Liver (tissue), 7 donors: ENCODE measurements at regions not wholly inside any gene's neighbourhood (a gene's known extent, or its start where the extent isn't known, plus 50 kb on each side); places are given as distances from the start of the nearest gene placed in this dataset.

Source experiments
- DNase-seq: peaks from one replicate; pipeline ENCODE4 v3.0.0-alpha.2; 2017; ENCODE audit warnings: low spot score
- H3K27ac ChIP-seq, 2 donors: one replicate each; pipeline ENCODE4 v1.7.0; 2013; ENCODE audit warnings: inconsistent platforms in 2 of 2, low read length in 2 of 2, control low read depth in 1 of 2, low read depth in 1 of 2, mild to moderate bottlenecking in 1 of 2
- H3K27me3 ChIP-seq, 4 donors: one replicate each; pipeline versions ENCODE4 v1.6.1 to v1.7.0; 2013; ENCODE audit warnings: low read length in 3 of 4, inconsistent platforms in 1 of 4, mild to moderate bottlenecking in 1 of 4, moderate library complexity in 1 of 4; ENCODE audit not compliant: control insufficient read depth in 4 of 4, insufficient read depth in 4 of 4
- H3K36me3 ChIP-seq, 4 donors: one replicate each; pipeline versions ENCODE4 v1.6.1 to v1.7.0; 2013; ENCODE audit warnings: low read length in 3 of 4, mild to moderate bottlenecking in 3 of 4, low read depth in 1 of 4, moderate library complexity in 1 of 4; ENCODE audit not compliant: control insufficient read depth in 4 of 4, insufficient read depth in 3 of 4
- H3K4me1 ChIP-seq, 4 donors: one replicate each; pipeline versions ENCODE4 v1.6.1 to v1.7.0; 2013; ENCODE audit warnings: low read length in 3 of 4, mild to moderate bottlenecking in 3 of 4, moderate library complexity in 1 of 4; ENCODE audit not compliant: control insufficient read depth in 4 of 4, insufficient read depth in 4 of 4
- H3K4me3 ChIP-seq, 3 donors: one replicate each; pipeline versions ENCODE4 v1.6.1 to v1.7.0; 2013; ENCODE audit warnings: low read length in 3 of 3, control low read depth in 1 of 3, low read depth in 1 of 3, mild to moderate bottlenecking in 1 of 3
- H3K9ac ChIP-seq, 2 donors: one replicate each; pipeline ENCODE4 v1.7.0; 2013; ENCODE audit warnings: low read length in 2 of 2, mild to moderate bottlenecking in 2 of 2, moderate library complexity in 2 of 2, control low read depth in 1 of 2, low read depth in 1 of 2
- H3K9me3 ChIP-seq, 4 donors: one replicate each; pipeline versions ENCODE4 v1.6.1 to v1.7.0; 2013; ENCODE audit warnings: low read length in 3 of 4; ENCODE audit not compliant: control insufficient read depth in 4 of 4
- FOXA1 ChIP-seq: IDR thresholded peaks from 2 replicates; pipeline ENCODE4 v1.6.1; 2016; ENCODE audit warnings: antibody characterized with exemption
- FOXA2 ChIP-seq: IDR thresholded peaks from 2 replicates; pipeline ENCODE4 v1.6.1; 2016; ENCODE audit warnings: antibody characterized with exemption
- GABPA ChIP-seq, 2 donors: IDR thresholded peaks in 1 of 2; conservative IDR thresholded peaks in 1 of 2; 2 replicates each; pipeline ENCODE4 v1.6.1; 2016; ENCODE audit warnings: antibody characterized with exemption in 2 of 2, mild to moderate bottlenecking in 1 of 2, moderate library complexity in 1 of 2
- JUND ChIP-seq, 2 donors: IDR thresholded peaks; 2 replicates each; pipeline ENCODE4 v1.6.1; 2016; ENCODE audit warnings: antibody characterized with exemption in 2 of 2
- NR2F2 ChIP-seq: IDR thresholded peaks from 2 replicates; pipeline ENCODE4 v1.6.1; 2016; ENCODE audit warnings: antibody characterized with exemption
- RAD21 ChIP-seq, 2 donors: IDR thresholded peaks; 2 replicates each; pipeline ENCODE4 v1.6.1; 2016; ENCODE audit warnings: antibody characterized with exemption in 2 of 2, mild to moderate bottlenecking in 2 of 2
- SP1 ChIP-seq: IDR thresholded peaks from 2 replicates; pipeline ENCODE4 v1.6.1; 2018; ENCODE audit warnings: antibody characterized with exemption, mild to moderate bottlenecking
- YY1 ChIP-seq: IDR thresholded peaks from 2 replicates; pipeline ENCODE4 v1.6.1; 2016; ENCODE audit warnings: antibody characterized with exemption, mild to moderate bottlenecking
- WGBS: extraction: QIAGEN DNeasy Blood & Tissue Kit; methylation state at CpG from one replicate; pipeline ENCODE4 v1.1.7; 2013; 5-methylcytosine and 5-hydroxymethylcytosine counted together
- TF ChIP-seq, protein P1 (sequence below): IDR thresholded peaks from 2 replicates; pipeline ENCODE4 v1.6.1; 2016; ENCODE audit warnings: antibody characterized with exemption
- TF ChIP-seq, protein P2 (sequence below): IDR thresholded peaks from 2 replicates; pipeline ENCODE4 v1.6.1; 2016; ENCODE audit warnings: antibody characterized with exemption
- TF ChIP-seq, protein P3 (sequence below): IDR thresholded peaks from 2 replicates; pipeline ENCODE4 v1.6.1; 2016; ENCODE audit warnings: antibody characterized with exemption, mild to moderate bottlenecking
- TF ChIP-seq, protein P4 (sequence below): IDR thresholded peaks from 2 replicates; pipeline ENCODE4 v1.6.1; 2016; ENCODE audit warnings: antibody characterized with exemption
- donor health status: healthy.
- donor health status: healthy.
- donor health status: healthy.
- donor health status: healthy.

DNA sequence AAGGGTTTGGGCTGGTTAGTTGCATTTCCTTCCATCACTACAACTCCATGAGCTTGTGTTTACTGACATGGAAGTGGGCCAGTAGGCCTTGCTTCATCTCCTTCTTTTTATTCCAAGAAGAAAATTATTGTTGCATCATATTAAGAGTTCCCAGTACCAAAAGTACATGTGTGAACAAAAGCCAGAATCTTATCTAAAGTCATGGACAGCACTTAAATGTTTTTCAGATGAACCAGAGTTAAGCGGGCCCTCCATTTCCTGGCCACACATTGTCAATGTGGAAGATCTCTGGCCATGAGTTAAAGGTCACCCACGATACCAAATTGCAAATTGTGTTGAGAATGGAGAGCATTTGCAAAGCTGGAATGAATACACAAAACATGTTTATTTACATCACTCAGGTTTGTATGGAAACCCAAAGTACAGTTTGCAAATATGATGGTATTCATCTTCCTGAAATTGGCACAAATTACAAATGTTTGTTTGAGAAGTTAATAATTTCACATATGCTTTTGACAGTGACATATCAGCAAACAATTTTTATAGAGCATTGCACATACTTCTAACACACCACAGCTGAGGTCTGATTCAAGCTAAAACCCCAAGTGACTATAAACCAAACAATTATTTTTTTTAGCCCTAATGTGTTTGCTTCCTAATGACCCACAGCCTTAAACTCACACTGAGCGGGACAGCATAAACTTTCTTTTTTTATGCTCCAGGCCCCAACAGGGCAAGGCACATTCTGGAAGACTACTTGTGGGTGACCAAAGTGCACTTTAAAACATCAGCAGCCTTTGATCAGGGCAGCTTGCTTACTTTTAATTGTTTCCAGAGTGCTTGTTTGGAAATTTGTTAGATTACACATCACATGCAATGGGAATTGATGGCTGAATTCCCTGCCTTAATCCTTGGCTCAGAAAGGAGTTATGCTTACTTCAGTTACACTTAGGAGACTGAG, 502.9 kb upstream of the SLIT2 start:
- no peak for DNase-seq
- 47% methylated on average over 3 of the region's 3 CpGs for WGBS

DNA sequence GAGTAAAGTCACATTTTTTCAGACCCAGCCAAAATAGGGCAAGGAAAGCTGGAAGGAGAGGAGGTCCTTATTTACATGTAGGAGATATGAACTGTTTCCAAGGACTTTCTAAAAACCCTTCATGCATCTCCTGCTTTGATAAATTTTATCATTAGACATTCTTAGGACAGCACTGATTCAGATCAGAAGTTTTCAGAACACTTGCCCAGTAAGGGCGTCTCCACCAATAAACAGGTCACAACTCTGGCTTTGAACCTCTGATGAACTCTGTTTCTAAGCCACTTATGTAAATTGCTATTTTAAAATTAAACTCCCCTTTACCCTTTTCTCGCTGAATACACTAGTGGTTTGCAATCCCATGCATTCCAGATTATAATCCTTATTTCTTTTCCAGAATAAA, 505.3 kb upstream of the SLIT2 start:
- TF ChIP-seq JUND (IDR thresholded peaks at IDR 0.05), result no peak
- TF ChIP-seq RAD21 (IDR thresholded peaks at IDR 0.05), result no peak
- TF ChIP-seq SP1, result no peak
- TF ChIP-seq GABPA (IDR thresholded peaks at IDR 0.05 in 1 of 2, conservative IDR thresholded peaks at IDR 0.05 in 1 of 2), result no peak
- TF ChIP-seq FOXA1, result no peak
- TF ChIP-seq, protein P1, sequence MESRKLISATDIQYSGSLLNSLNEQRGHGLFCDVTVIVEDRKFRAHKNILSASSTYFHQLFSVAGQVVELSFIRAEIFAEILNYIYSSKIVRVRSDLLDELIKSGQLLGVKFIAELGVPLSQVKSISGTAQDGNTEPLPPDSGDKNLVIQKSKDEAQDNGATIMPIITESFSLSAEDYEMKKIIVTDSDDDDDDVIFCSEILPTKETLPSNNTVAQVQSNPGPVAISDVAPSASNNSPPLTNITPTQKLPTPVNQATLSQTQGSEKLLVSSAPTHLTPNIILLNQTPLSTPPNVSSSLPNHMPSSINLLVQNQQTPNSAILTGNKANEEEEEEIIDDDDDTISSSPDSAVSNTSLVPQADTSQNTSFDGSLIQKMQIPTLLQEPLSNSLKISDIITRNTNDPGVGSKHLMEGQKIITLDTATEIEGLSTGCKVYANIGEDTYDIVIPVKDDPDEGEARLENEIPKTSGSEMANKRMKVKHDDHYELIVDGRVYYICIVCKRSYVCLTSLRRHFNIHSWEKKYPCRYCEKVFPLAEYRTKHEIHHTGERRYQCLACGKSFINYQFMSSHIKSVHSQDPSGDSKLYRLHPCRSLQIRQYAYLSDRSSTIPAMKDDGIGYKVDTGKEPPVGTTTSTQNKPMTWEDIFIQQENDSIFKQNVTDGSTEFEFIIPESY, result no peak
- TF ChIP-seq, protein P2, sequence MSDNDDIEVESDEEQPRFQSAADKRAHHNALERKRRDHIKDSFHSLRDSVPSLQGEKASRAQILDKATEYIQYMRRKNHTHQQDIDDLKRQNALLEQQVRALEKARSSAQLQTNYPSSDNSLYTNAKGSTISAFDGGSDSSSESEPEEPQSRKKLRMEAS, result no peak
- no peak for TF ChIP-seq NR2F2
- TF ChIP-seq, protein P3, sequence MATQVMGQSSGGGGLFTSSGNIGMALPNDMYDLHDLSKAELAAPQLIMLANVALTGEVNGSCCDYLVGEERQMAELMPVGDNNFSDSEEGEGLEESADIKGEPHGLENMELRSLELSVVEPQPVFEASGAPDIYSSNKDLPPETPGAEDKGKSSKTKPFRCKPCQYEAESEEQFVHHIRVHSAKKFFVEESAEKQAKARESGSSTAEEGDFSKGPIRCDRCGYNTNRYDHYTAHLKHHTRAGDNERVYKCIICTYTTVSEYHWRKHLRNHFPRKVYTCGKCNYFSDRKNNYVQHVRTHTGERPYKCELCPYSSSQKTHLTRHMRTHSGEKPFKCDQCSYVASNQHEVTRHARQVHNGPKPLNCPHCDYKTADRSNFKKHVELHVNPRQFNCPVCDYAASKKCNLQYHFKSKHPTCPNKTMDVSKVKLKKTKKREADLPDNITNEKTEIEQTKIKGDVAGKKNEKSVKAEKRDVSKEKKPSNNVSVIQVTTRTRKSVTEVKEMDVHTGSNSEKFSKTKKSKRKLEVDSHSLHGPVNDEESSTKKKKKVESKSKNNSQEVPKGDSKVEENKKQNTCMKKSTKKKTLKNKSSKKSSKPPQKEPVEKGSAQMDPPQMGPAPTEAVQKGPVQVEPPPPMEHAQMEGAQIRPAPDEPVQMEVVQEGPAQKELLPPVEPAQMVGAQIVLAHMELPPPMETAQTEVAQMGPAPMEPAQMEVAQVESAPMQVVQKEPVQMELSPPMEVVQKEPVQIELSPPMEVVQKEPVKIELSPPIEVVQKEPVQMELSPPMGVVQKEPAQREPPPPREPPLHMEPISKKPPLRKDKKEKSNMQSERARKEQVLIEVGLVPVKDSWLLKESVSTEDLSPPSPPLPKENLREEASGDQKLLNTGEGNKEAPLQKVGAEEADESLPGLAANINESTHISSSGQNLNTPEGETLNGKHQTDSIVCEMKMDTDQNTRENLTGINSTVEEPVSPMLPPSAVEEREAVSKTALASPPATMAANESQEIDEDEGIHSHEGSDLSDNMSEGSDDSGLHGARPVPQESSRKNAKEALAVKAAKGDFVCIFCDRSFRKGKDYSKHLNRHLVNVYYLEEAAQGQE, result no peak
- TF ChIP-seq, protein P4, sequence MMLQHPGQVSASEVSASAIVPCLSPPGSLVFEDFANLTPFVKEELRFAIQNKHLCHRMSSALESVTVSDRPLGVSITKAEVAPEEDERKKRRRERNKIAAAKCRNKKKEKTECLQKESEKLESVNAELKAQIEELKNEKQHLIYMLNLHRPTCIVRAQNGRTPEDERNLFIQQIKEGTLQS, result no peak
- Histone ChIP-seq H3K9ac (no peak overlapping the region), H3K9me3 (no peaks in the 10 kb centered on the region), H3K4me3 (no peak overlapping the region), H3K27me3 (no peaks in the 10 kb centered on the region), H3K36me3 (no peaks in the 10 kb centered on the region), H3K4me1 (no peaks in the 10 kb centered on the region), H3K27ac (no peak overlapping the region)
- 51% methylated on average over 2 of the region's 2 CpGs for WGBS
- no peak for DNase-seq

More for the DNA sequence above, 502.9 kb upstream of the SLIT2 start:
- Histone ChIP-seq H3K4me3 (no peak overlapping the region), H3K4me1 (no peaks in the 10 kb centered on the region), H3K27me3 (no peaks in the 10 kb centered on the region), H3K9me3 (no peaks in the 10 kb centered on the region), H3K27ac (no peak overlapping the region), H3K36me3 (no peaks in the 10 kb centered on the region), H3K9ac (no peak overlapping the region)
- TF ChIP-seq JUND (IDR thresholded peaks at IDR 0.05) (no peak), FOXA1 (no peak), YY1 (no peak), FOXA2 (no peak), GABPA (IDR thresholded peaks at IDR 0.05 in 1 of 2, conservative IDR thresholded peaks at IDR 0.05 in 1 of 2) (no peak), RAD21 (IDR thresholded peaks at IDR 0.05) (no peak)
- TF ChIP-seq, protein P4, result no peak
- TF ChIP-seq, protein P2, result no peak
- TF ChIP-seq, protein P1, result no peak
